NCI-H1436 treated with DMSO at 0.1 percent for 48 hours (cell line): ENCODE measurements at regions not wholly inside any gene's neighbourhood (a gene's known extent, or its start where the extent isn't known, plus 50 kb on each side); places are given as distances from the start of the nearest gene placed in this dataset.
"Not testable (repeated sequence)": the region's sequence is repeated elsewhere in the genome, so short reads cannot be mapped to it uniquely, and the experiment has no call there.

Source experiments
- DNase-seq: peaks from one replicate; lab custom pipeline; 2025; lab: John Stamatoyannopoulos, UW

- no peak for DNase-seq
Measured at GRCh38 chr14:38705220-38705619, 397.8 kb downstream of the SEC23A start.

- no peak for DNase-seq
Measured at GRCh38 chr14:38704220-38704619, 398.8 kb downstream of the SEC23A start.

- no peak for DNase-seq
Measured at GRCh38 chr14:38696925-38697324, 406.1 kb downstream of the SEC23A start.

GRCh38 chr14:38693423-38693822 is 409.6 kb downstream of the SEC23A start:
- DNase-seq = no peak

GRCh38 chr14:38669027-38669426 is 413.1 kb upstream of the CLEC14A start:
- DNase-seq = no peak

- DNase-seq = no peak
Measured at GRCh38 chr14:38663382-38663781, 407.5 kb upstream of the CLEC14A start.

GRCh38 chr14:38662781-38663180 is 406.9 kb upstream of the CLEC14A start:
- no peak for DNase-seq

- DNase-seq = no peak
Measured at GRCh38 chr14:38646391-38646790, 390.5 kb upstream of the CLEC14A start.

GRCh38 chr14:38634913-38635312 is 379.0 kb upstream of the CLEC14A start:
- DNase-seq = not testable (repeated sequence)

- no peak for DNase-seq
Measured at GRCh38 chr14:38629412-38629811, 373.5 kb upstream of the CLEC14A start.

GRCh38 chr14:38627163-38627562 is 371.3 kb upstream of the CLEC14A start:
- no peak for DNase-seq

GRCh38 chr14:38623661-38624060 is 367.8 kb upstream of the CLEC14A start:
- DNase-seq = no peak

- no peak for DNase-seq
Measured at GRCh38 chr14:38618514-38618913, 362.6 kb upstream of the CLEC14A start.

GRCh38 chr14:38616959-38617358 is 361.1 kb upstream of the CLEC14A start:
- no peak for DNase-seq

- no peak for DNase-seq
Measured at GRCh38 chr14:38611928-38612327, 356.0 kb upstream of the CLEC14A start.

- DNase-seq = no peak
Measured at GRCh38 chr14:38608244-38608643, 352.4 kb upstream of the CLEC14A start.

- no peak for DNase-seq
Measured at GRCh38 chr14:38605193-38606114, 349.6 kb upstream of the CLEC14A start.

GRCh38 chr14:38600572-38600971 is 344.7 kb upstream of the CLEC14A start:
- not testable (repeated sequence) for DNase-seq

GRCh38 chr14:38593476-38593875 is 337.6 kb upstream of the CLEC14A start:
- no peak for DNase-seq

GRCh38 chr14:38592764-38593442 is 337.0 kb upstream of the CLEC14A start:
- no peak for DNase-seq

- DNase-seq = no peak
Measured at GRCh38 chr14:38589747-38590350, 334.0 kb upstream of the CLEC14A start.

- DNase-seq = no peak
Measured at GRCh38 chr14:38583471-38583870, 327.6 kb upstream of the CLEC14A start.

- peak; percentile 37 for DNase-seq
Measured at GRCh38 chr14:38578278-38578681, 322.4 kb upstream of the CLEC14A start.
